ENCODE measurements at regions not wholly inside any gene's neighbourhood (a gene's known extent, or its start where the extent isn't known, plus 50 kb on each side); places are given as distances from the start of the nearest gene placed in this dataset.

- no peak overlapping the region for H3K4me3 Mint-ChIP-seq
- H3K9me3 Mint-ChIP-seq, result no peaks in the 10 kb centered on the region
- peaks cover 3% of the 10 kb centered on the region for H3K27me3 Mint-ChIP-seq
- H3K27ac Mint-ChIP-seq, result no peak overlapping the region
- peaks cover 12% of the 10 kb centered on the region for H3K36me3 Mint-ChIP-seq (ENCODE audit: low read depth)
- peaks cover 17% of the 10 kb centered on the region for H3K4me1 Mint-ChIP-seq (ENCODE audit: low read depth)
Observed at GRCh38 chr16:31696968-31697743, 169.5 kb downstream of the AHSP start.

- peaks cover 3% of the 10 kb centered on the region for H3K27me3 Mint-ChIP-seq
- no peaks in the 10 kb centered on the region for H3K9me3 Mint-ChIP-seq
- peaks cover 22% of the 10 kb centered on the region for H3K4me1 Mint-ChIP-seq (ENCODE audit: low read depth)
- H3K36me3 Mint-ChIP-seq (ENCODE audit: low read depth), result peaks cover 17% of the 10 kb centered on the region
- H3K27ac Mint-ChIP-seq, result no peak overlapping the region
- no peak overlapping the region for H3K4me3 Mint-ChIP-seq
Observed at GRCh38 chr16:31697744-31698125, 170.0 kb downstream of the AHSP start.

- H3K27ac Mint-ChIP-seq, result no peak overlapping the region
- no peaks in the 10 kb centered on the region for H3K9me3 Mint-ChIP-seq
- H3K4me1 Mint-ChIP-seq (ENCODE audit: low read depth), result peaks cover 24% of the 10 kb centered on the region
- peaks cover 25% of the 10 kb centered on the region for H3K36me3 Mint-ChIP-seq (ENCODE audit: low read depth)
- peaks cover 3% of the 10 kb centered on the region for H3K27me3 Mint-ChIP-seq
- no peak overlapping the region for H3K4me3 Mint-ChIP-seq
Observed at GRCh38 chr16:31698901-31699300, 171.2 kb downstream of the AHSP start.

- H3K4me1 Mint-ChIP-seq (ENCODE audit: low read depth), result peaks cover 24% of the 10 kb centered on the region
Observed at GRCh38 chr16:31699601-31700000, 171.9 kb downstream of the AHSP start.

GRCh38 chr16:31700200-31700529 is 172.5 kb downstream of the AHSP start:
- Mint-ChIP-seq H3K4me1 (ENCODE audit: low read depth) (peaks cover 24% of the 10 kb centered on the region), H3K4me3 (peak overlapping the region; percentile 89), H3K9me3 (no peaks in the 10 kb centered on the region), H3K27ac (peak overlapping the region; percentile 77), H3K36me3 (ENCODE audit: low read depth) (peaks cover 35% of the 10 kb centered on the region), H3K27me3 (peaks cover 3% of the 10 kb centered on the region)

More at GRCh38 chr16:31699601-31700000, 171.9 kb downstream of the AHSP start:
- Mint-ChIP-seq H3K9me3 (no peaks in the 10 kb centered on the region), H3K36me3 (ENCODE audit: low read depth) (peaks cover 30% of the 10 kb centered on the region), H3K27me3 (peaks cover 3% of the 10 kb centered on the region), H3K27ac (peak overlapping the region; percentile 48), H3K4me3 (peak overlapping the region; percentile 43)

GRCh38 chr16:31700530-31701388 is 172.8 kb upstream of the ZNF267 start:
- peak overlapping the region; percentile 96 for H3K27ac Mint-ChIP-seq
- no peaks in the 10 kb centered on the region for H3K9me3 Mint-ChIP-seq
- H3K4me3 Mint-ChIP-seq, result peak overlapping the region; percentile 89
- peaks cover 24% of the 10 kb centered on the region for H3K4me1 Mint-ChIP-seq (ENCODE audit: low read depth)
- H3K27me3 Mint-ChIP-seq, result peaks cover 3% of the 10 kb centered on the region
- peaks cover 38% of the 10 kb centered on the region for H3K36me3 Mint-ChIP-seq (ENCODE audit: low read depth)

- peaks cover 38% of the 10 kb centered on the region for H3K36me3 Mint-ChIP-seq (ENCODE audit: low read depth)
Observed at GRCh38 chr16:31701734-31702133, 171.9 kb upstream of the ZNF267 start.

GRCh38 chr16:31702796-31703195 is 170.8 kb upstream of the ZNF267 start:
- Mint-ChIP-seq H3K36me3 (ENCODE audit: low read depth) (peaks cover 46% of the 10 kb centered on the region), H3K27ac (no peak overlapping the region), H3K27me3 (peaks cover 3% of the 10 kb centered on the region), H3K9me3 (no peaks in the 10 kb centered on the region), H3K4me1 (ENCODE audit: low read depth) (peaks cover 24% of the 10 kb centered on the region), H3K4me3 (no peak overlapping the region)

More at GRCh38 chr16:31701734-31702133, 171.9 kb upstream of the ZNF267 start:
- Mint-ChIP-seq H3K27ac (peak overlapping the region; percentile 96), H3K4me3 (peak overlapping the region; percentile 89), H3K4me1 (ENCODE audit: low read depth) (peaks cover 24% of the 10 kb centered on the region), H3K9me3 (no peaks in the 10 kb centered on the region), H3K27me3 (peaks cover 3% of the 10 kb centered on the region)

- Mint-ChIP-seq H3K27ac (no peak overlapping the region), H3K36me3 (ENCODE audit: low read depth) (peaks cover 53% of the 10 kb centered on the region)
Observed at GRCh38 chr16:31703526-31704128, 170.0 kb upstream of the ZNF267 start.

GRCh38 chr16:31704138-31704537 is 169.5 kb upstream of the ZNF267 start:
- Mint-ChIP-seq H3K4me1 (ENCODE audit: low read depth) (peaks cover 24% of the 10 kb centered on the region), H3K27me3 (peaks cover 3% of the 10 kb centered on the region), H3K9me3 (no peaks in the 10 kb centered on the region), H3K4me3 (no peak overlapping the region), H3K27ac (no peak overlapping the region), H3K36me3 (ENCODE audit: low read depth) (peaks cover 53% of the 10 kb centered on the region)

More at GRCh38 chr16:31703526-31704128, 170.0 kb upstream of the ZNF267 start:
- no peaks in the 10 kb centered on the region for H3K9me3 Mint-ChIP-seq
- H3K4me3 Mint-ChIP-seq, result no peak overlapping the region
- peaks cover 3% of the 10 kb centered on the region for H3K27me3 Mint-ChIP-seq
- peaks cover 24% of the 10 kb centered on the region for H3K4me1 Mint-ChIP-seq (ENCODE audit: low read depth)

- H3K36me3 Mint-ChIP-seq (ENCODE audit: low read depth), result peaks cover 58% of the 10 kb centered on the region
- peaks cover 3% of the 10 kb centered on the region for H3K27me3 Mint-ChIP-seq
Observed at GRCh38 chr16:31705371-31705770, 168.2 kb upstream of the ZNF267 start.

GRCh38 chr16:31706318-31706717 is 167.3 kb upstream of the ZNF267 start:
- Mint-ChIP-seq H3K4me1 (ENCODE audit: low read depth) (peaks cover 16% of the 10 kb centered on the region), H3K27ac (no peak overlapping the region), H3K9me3 (no peaks in the 10 kb centered on the region), H3K36me3 (ENCODE audit: low read depth) (peaks cover 53% of the 10 kb centered on the region), H3K4me3 (no peak overlapping the region), H3K27me3 (no peaks in the 10 kb centered on the region)

More at GRCh38 chr16:31705371-31705770, 168.2 kb upstream of the ZNF267 start:
- Mint-ChIP-seq H3K4me1 (ENCODE audit: low read depth) (peaks cover 22% of the 10 kb centered on the region), H3K4me3 (no peak overlapping the region), H3K27ac (no peak overlapping the region), H3K9me3 (no peaks in the 10 kb centered on the region)

- Mint-ChIP-seq H3K4me1 (ENCODE audit: low read depth) (peaks cover 12% of the 10 kb centered on the region), H3K27me3 (no peaks in the 10 kb centered on the region), H3K36me3 (ENCODE audit: low read depth) (peaks cover 47% of the 10 kb centered on the region), H3K27ac (no peak overlapping the region), H3K4me3 (no peak overlapping the region), H3K9me3 (no peaks in the 10 kb centered on the region)
Observed at GRCh38 chr16:31706925-31707324, 166.7 kb upstream of the ZNF267 start.

- Mint-ChIP-seq H3K27ac (no peak overlapping the region), H3K36me3 (ENCODE audit: low read depth) (peaks cover 39% of the 10 kb centered on the region), H3K4me1 (ENCODE audit: low read depth) (peaks cover 12% of the 10 kb centered on the region), H3K4me3 (no peak overlapping the region), H3K27me3 (no peaks in the 10 kb centered on the region), H3K9me3 (no peaks in the 10 kb centered on the region)
Observed at GRCh38 chr16:31707743-31708335, 165.8 kb upstream of the ZNF267 start.

Data from stimulated activated naive CD8-positive, alpha-beta T cell treated with anti-CD3 and anti-CD28 coated beads, Interleukin-15, Interleukin-2, amounts not matched to agents 100 ng/mL and 50 ng/mL, for 24 hours (primary cell).